Islet of Langerhans (tissue), 1 donor: ENCODE measurements at regions not wholly inside any gene's neighbourhood (a gene's known extent, or its start where the extent isn't known, plus 50 kb on each side); places are given as distances from the start of the nearest gene placed in this dataset.

Experiments
- FAIRE-seq: peaks from one replicate; lab custom pipeline; 2011; peaks lifted over from hg19 to GRCh38; lab: Jason Lieb, UNC

DNA sequence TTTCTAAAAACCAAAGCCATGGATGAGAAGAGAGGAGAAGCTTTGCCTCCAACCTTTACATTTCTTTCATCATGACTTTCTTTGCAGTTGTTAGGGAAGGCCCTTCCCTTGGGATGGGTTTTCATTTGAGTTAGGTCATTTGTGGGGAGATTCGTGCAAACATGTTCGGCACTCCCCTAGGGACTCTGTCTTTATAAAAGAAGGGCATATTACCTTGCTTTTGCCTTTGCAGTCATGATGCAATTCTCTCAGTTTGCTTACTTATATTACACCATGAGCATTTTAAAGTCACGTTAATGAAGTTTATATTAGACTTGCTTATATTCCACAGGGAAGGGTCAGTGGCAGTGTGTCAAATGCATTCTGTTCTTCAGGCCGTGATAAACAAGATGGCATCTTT is 289.3 kb upstream of the WWC1 start:
- no peak for FAIRE-seq

DNA sequence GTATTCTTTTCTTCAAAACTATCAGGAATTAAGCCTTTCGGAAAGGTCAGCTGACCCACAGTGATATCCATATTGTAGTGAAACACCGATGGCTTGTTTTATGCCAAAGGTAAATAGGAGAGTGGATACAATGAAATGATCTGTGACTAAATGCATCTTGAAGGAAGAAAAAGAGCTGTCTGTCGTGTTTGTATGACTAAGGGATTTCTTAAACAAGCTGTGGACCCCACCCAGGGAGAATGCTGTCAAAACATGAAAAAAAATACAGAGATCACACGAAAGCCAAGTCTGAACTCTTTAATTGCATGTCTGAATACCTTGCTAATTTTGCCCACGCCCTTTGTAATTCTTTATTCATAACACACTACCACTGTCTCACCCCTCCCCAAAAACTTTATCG is 286.4 kb upstream of the WWC1 start:
- no peak for FAIRE-seq

DNA sequence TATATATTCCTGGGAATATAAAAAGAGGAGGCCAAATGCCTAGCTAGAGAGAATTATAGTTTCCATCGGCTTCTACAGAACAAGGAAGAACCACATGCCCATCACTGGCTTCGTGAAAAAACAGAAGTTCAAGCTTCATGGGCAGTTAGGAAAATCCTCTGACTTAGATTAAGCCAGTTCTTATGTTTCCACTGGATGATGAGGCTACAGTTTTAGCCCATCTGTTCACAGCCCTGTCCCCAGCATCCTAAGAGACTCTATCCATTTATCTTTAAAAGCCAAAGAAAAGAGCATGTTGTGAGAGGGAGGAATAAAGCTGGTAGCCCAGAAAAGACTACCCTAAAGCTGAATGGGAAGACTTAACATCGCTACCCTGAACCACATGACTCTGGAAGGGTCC is 285.5 kb upstream of the WWC1 start:
- FAIRE-seq, result no peak

DNA sequence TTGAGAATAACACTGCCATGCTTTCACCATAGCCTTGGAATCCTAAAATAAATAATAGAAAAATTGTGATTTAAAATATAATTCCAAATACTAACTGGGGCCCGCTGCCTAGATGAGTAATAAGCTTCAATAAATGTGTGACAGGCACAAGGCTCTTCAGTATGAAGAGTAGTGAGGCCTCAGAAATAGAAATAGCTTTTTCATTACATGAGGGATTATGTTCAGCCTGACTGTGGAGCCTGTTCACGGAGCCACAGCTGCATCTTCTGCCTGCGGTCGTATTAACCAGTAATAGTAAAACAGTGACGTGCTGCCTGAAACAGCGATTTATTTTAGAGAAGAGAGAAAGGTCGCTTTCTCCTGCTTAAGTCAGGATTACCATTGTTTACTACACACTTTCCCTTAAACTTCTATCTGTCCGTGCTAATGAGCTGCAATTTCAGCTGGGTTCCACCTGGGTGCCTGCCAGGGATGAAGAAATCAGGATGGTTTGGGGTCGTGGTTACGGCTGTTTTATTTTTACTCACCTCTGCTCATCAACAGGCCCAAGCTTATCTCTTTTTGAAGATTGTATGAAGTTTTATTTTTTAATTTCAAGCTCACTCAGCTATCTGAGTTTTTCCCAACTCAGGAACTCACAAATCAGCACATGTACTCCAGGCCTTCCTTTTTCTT is 284.9 kb upstream of the WWC1 start:
- FAIRE-seq, result no peak

DNA sequence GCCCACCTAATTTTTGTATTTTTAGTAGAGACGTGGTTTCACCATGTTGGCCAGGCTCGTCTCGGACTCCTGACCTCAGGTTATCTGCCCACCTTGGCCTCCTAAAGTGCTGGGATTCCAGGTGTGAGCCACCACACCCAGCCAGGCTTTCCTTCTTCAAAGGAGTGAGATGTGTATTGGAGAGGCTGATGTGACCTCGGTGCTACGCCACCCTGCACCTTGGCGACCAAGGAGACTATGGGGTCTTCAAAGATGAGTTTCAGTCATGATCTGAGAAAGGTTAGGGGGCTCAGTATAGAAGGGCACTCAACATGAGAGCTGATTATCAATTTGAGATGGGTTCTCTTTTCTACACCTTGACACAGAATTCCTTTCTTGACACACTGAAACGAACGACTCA is 284.2 kb upstream of the WWC1 start:
- FAIRE-seq, result no peak

DNA sequence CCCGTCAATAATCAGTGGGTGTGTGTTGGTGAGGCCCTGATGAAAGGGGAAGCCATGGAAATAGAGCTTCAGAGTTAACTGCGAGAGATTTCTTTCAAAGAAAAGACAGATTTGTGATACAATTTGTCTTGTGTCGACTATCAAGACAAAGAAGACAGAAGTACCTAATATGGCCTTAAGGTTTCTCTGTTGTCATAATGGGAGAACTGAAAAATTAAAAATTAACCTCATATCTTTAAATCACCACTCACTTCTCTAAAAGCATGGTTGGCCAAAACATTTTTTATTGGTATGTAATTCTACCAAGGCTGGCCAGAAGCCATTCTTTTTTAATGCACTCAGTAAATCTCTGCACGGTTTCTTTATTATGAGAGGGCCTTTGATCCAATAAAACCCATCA is 282.9 kb upstream of the WWC1 start:
- no peak for FAIRE-seq

DNA sequence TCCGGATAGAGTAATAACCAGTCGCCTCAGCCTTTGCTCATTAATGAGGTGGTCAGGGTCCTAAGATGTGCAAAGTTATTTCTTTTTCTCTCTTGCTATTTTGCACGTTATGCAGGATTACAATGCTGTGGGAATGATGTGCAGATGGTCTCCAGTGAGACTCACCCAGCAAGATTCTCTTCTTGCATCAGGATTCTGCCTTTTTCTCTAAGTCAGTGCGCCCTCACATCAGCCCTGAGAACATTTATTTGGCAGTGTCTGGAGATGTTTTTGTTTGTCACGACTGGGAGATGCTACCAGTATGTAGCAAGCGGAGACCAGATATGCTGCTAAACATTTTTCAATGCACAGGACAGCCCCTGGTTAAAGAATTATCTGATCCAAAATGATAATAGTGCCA is 280.3 kb upstream of the WWC1 start:
- no peak for FAIRE-seq

DNA sequence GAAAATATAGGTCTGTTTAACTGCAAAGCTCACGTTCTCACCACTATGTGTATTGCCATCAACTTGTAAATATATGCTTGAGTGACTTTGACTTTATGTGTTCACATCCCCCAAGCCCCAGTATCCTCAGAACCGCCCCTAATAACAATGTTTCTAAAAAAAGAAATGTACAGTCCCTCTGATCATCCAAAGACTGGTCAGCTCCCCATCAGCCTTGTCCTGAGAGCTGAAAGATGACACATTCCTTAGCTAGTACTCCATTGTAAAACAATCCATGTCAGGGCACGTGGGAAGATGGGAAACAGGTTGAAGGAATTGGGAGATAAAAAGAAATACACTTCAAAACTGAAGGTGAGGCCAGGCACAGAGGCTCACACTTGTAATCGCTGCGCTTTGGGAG is 279.4 kb upstream of the WWC1 start:
- FAIRE-seq, result no peak

DNA sequence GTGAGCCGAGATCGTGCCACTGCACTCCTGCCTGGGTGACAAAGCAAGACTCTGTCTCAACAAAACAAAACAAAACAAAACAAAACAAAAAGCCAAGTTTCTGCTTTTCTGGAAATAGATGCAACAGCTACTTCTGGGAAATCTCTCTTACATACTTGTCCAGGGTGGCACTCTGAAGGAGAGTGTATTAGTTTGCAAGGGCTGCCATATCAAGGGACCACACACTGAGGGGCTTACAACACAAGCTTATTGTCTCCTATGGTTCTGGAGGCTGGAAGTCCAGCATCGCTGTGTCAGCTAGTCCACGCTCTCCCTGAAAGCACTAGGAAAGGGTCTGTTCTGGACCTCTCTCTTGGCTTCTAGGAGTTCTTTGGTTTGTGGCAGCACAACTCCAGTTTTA is 277.9 kb upstream of the WWC1 start:
- FAIRE-seq, result no peak

DNA sequence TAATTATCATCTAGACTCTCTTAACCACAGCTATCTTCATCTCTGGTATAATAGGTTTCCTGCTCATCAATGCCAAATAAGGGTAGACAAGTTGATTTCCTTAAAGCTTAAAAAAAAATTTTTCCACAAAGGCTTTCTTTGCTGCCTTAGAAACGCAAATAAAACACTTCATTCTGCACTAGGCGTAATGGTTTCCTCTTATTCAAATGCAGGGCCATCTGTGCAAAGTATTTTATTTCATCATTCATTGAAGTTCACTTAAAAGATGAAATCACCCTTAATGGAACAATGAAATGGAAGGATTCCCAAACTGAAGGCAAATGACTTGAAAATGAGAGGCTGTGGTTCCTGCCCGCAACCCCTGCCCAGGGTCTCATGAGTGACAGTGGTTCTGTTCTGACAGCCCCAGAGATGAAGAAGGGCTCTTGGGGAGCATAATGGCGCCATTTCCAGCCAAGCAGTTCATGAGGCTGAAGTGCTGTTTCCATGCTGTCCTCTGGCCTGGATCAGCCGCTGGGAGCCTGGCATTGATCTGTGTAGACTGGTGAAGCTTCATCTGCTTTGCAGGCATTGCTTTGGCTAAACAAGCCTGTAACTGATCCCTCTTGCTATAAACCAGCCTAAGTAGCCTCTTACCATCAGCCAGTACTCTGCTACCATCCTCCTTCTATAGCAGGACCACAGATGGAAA is 276.9 kb upstream of the WWC1 start:
- FAIRE-seq, result peak; percentile 79

DNA sequence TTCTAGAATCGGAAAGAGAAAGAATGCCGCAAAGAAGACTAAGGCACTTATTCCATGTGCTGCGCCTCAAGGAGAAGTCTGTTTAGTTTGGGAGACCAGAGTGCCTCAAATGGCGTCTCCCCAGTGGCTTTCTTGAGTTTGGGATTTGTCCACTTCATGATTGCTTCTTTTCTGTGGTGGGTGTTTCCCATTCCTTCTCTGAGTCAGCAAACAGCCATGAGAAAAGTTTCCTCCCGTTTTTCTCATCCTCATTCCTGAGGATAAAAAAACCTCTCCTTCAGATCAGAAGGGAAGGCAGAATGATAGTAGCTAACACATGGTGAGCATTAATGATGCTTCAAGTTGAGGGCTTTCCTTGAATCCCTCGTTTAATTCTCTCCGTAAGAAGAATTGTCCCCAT is 275.9 kb upstream of the WWC1 start:
- FAIRE-seq, result no peak

DNA sequence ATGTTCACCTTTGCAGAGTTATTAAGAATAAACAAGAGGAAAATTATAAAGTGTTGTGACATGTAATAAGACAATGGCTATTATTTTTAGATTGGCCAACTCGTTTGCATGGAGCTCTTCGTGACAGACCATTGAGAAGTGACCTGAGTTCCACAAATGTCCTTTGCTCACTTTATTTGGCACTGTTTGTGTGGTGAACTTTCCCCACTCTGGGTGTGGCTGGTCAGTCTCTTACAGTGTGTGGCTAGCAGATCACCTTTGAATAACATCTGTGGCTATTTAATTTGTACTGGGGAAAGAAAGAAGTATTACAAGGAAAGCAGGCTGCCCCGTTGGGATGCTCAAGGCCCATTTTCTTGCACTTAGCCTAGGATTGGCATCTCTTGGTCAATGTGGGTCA is 274.1 kb upstream of the WWC1 start:
- FAIRE-seq, result no peak

DNA sequence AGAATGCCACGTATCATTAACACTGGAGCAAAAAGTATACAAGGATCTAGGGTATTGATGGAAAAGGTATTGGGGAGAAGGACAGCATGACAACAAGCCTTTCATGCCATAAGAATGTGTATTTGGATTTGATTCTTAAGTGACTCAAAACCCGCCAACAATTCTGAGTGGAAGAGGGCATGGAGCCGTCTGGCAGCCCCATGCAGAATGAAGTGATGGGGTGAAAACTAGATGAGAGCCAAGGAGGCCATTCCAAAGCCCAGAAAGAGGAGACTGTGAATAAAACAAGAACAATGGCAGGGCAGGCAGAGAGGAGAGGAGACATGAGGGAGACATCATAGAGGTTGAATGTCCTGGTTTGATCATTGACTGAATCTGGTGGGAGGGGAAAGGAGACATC is 272.3 kb upstream of the WWC1 start:
- no peak for FAIRE-seq

DNA sequence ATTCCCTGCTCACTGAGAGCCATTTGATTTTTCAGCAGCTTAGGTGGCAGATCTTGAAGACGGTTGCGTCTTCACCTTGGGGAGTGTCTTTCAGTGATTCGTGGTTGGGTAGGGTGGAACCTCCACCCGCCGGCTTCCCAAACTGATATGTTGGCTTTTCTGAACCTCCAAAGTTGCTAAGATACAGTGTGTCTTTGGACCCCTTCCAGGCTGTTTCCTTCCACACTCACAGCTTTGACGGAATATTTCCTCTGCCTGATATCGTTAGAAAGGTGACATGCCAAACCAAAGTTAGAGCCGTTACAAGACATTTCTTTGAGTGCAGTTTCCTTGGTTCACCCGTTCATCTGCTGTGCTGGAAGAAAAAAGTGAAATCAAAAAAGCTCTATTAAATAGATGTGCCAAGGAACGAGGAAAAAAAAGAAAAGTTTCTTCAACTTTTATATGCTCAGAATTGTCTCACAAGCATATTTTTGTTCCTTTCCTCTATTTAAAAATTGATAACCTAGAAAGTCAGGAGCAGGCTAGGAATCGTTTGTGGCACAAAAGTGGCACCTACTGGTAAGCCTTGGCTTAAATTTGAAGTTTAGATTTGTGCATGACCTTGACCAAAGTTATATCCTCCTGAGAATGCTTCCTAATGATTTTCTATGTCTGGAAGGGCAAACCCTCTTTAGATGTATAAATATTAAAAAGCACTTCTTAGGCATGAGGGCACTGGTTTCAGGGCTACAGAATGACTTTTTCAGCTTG is 270.7 kb upstream of the WWC1 start:
- peak; percentile 73 for FAIRE-seq

DNA sequence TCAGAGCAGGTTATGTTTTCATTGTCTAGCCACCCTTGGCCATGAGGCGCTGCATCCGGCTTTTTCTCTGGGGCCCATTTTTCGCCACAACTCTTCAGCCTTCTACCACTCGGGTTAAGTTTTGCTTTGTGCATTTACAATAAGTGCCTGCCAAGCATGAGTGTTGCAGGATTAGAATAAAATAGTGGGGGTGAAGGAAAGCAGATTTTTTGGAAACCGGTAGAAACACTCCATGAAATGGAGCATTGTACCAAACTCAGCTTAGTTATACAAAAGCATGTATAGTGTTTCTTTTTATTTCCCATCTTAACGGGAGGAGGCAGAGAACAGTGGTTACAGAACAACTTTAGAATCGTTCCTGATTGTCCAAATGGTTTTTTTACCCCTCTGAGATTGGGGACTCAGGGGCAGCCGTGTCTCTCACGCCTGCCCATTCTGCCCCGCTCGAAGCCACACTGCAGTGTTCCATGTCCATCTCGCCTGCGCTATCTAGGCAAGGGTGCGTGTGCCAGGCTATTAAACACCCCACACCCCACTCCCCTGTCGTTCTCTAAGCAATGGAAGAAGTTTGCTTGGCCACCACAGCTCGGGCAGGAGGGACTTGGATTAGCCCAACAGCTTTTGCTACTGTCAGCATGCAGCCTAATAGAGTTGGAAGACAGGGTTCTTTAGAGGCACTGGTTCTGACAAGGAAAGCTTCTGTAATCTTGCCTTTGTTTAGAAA is 268.8 kb upstream of the WWC1 start:
- no peak for FAIRE-seq

DNA sequence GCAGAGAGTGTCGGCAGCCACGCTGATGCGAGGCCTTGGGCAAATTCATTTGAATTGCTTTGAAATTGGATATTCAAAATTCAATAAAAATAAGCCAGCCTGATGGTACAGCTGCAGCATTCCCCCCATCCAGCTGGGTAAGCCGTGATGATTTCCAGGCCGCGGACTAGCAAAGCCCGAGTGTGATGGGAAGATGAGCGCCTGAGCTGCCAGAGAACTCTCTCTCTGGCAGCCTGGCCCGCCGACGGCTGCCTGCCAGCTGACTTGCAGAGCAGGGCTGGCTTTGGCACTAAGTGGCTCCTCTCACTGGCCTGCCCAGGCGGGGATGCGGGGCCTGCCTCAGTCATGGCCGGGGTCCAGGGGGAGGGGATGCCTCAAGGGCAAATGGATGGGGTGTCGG is 268.3 kb upstream of the WWC1 start:
- FAIRE-seq, result no peak

DNA sequence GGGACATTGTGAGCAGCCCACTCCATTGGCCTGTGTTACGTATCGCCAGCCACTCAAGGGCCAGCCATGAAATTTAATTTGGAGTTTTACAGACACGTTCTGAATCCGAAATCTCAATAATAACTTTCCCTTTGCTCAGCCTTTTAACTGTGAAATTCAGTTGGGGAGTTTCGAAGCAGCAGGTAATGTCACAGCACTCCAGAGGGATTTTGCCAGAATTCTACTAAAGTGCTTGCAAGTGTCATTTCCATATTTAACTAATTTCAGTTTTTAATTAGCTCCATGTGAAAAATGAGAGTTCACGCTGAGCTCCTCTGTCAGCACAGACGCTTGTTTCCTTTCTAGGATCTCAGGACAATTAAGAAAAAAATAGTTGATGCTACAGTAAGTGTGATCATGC is 267.1 kb upstream of the WWC1 start:
- no peak for FAIRE-seq

DNA sequence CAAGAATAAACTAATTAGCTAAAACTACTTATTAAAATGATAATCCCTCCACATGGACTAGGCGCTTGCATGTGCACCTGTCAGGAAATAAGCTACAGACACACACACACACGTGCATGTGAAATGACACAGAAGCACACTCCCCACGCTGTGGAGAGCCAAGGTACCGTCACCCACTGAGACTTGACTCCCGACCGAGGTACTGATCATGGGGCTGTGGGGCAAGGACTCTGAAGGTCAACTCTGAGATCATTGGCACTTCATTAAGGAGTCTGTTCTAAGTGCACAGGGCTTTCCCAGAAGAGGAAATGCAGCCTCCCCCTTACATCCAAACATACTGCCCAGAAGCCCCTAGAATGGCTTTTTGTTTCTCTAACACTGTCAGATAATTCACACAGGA is 264.4 kb upstream of the WWC1 start:
- no peak for FAIRE-seq

DNA sequence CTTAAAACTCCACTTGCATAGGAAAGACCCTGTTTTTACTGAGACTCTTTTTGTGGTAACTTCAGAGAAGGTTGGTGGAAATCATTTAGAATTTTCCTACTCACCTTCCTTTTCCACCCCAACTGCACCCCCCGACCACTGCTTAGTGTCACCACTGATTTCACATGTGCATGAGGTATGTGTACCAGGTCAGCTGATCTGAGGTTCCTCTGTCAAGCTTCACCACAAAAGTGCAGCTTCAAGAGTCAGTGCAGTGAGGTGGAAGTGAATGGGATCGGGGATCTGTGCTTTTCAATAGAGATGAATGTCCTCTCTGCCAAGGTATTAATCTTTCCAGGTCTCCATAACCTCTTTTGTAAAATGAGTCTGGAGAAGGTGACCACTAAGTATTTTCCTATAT is 260.5 kb upstream of the WWC1 start:
- no peak for FAIRE-seq

DNA sequence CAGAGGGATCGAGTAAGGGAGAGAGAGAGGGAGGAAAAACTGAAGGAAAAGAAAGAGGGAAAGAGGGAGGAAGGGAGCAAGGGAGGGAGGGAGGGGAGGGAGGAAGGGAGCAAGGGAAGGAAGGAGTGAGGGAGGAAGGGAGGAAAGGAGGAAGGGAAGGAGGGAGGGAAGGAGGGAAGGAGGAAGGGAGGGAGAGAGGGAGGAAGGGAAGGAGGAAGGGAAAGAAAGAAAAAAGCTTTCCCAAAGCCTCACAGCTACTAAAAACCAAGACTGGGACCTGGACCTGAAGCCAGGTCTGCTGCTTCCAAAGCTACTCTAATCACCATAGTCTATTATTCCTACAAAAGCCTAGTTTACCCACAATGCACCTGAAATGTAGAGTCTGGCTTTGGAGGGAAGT is 259.8 kb upstream of the WWC1 start:
- FAIRE-seq, result no peak

DNA sequence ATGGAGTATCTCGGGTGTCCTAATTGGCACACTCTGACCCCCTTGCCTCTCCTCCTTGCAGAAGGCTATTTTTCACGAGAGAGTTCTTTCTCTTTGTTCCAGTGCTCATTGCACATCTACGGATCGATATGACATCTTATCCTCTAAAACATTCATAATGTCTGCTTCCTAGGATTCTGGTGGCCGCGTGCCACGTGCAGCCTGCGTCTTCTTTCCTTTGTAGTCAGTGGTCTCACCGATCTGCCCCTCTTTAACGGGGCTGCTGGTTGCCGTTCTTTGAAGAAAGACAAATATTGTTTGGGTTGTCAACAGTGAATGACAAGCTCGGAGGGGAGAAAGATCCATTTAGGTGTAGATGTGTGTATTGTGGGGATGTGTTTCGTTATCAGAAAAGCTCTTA is 252.4 kb upstream of the WWC1 start:
- no peak for FAIRE-seq

DNA sequence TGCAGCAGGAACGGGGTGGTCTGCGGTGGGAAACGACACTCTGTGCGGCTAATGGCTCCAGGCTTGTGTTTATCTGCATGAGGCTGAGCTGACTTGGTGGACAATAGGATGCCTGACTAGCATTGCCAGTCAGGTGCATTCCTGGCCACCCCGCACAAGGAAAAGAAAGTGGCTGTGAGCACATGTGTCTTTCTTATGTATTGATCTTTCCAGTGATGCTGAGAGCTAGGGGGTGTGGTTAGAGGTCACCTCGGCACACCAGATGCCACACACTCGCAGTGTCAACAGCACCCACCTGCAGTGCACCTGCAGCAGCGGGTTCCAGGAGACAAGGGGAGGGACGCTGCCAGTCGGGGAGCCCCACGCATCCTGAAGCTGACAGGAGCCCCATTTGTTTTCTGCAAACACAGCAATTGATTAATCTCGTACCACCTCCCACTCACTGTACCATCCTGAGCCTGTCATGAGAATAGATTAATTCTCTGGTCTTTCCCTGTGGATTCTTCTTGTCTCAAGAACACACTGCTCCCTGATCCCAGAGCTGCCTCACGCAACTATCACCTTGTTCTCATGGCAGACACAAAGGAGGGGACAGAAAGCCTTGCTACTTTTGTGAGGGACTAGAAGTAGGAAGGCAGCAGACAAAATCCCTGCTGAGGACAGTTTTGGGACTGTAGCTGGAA is 251.7 kb upstream of the WWC1 start:
- FAIRE-seq, result no peak

DNA sequence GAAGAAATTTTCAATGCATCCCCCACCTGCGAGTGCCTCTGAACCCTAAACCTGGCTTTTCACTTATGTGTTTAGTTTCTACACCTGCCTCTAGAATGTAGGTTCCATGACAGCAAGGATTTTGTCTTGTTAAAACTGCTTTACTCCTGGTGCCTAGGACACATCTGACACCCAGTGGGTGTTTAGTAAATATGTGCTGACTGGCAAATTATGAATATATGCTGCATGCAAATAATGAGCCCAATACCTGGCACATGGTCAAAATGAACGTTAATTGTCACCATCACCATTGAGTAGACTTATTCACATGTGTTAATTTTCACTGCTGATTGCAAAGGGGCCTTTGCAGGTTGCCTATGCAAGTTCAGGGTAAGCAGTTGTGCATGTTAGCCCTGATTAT is 249.9 kb upstream of the WWC1 start:
- FAIRE-seq, result no peak
